A549 (cell line): ENCODE measurements at regions not wholly inside any gene's neighbourhood (a gene's known extent, or its start where the extent isn't known, plus 50 kb on each side); places are given as distances from the start of the nearest gene placed in this dataset.

Source experiments
- ATAC-seq, 2 experiments: fragments of 200-7000 bp in 1 of 2; fragments of >200 bp in 1 of 2; cut with Nextera tagmentation in 1 of 2; cut with Tn5 transposase in 1 of 2; 3 replicates each; pipeline versions ENCODE4 v1.8.0 to v1.9.1; 2018 to 2020; ENCODE audit warnings: mild to moderate bottlenecking in 1 of 2, moderate library complexity in 1 of 2
- CTCF ChIA-PET: fragments of 300-600 bp; sonication (Branson Sonifier 250); formaldehyde crosslinking; extraction: SDS; loops from one replicate; lab custom pipeline; 2021; ENCODE audit warnings: antibody characterized with exemption, inconsistent platforms; lab: Yijun Ruan, JAX
- POLR2A ChIA-PET: fragments of 350-600 bp; formaldehyde crosslinking; extraction: SDS; loops from one replicate; lab custom pipeline; 2021; ENCODE audit warnings: antibody characterized with exemption, inconsistent platforms; lab: Yijun Ruan, JAX
- DNase-seq, 2 experiments: peaks; one replicate each; pipeline versions ENCODE4 v3.0.0 to v3.0.0-alpha.2; 2011 to 2016; ENCODE audit warnings: low read depth in 1 of 2, low spot score in 1 of 2
- FAIRE-seq: peaks from 2 replicates; lab custom pipeline; 2011; peaks lifted over from hg19 to GRCh38; lab: Jason Lieb, UNC
- H3K27ac ChIP-seq, 2 experiments: fragments of >200 bp; sonication (Bioruptor Twin); formaldehyde crosslinking; 3 replicates each; pipeline ENCODE4 v1.5.1; 2016 to 2017
- H3K4me1 ChIP-seq: fragments of >200 bp; sonication (Bioruptor Twin); formaldehyde crosslinking; 3 replicates; pipeline ENCODE4 v1.6.1; 2016
- H3K4me2 ChIP-seq: fragments of >200 bp; sonication (Bioruptor Twin); formaldehyde crosslinking; 3 replicates; pipeline ENCODE4 v1.6.1; 2016
- H3K4me3 ChIP-seq: fragments of >200 bp; sonication (Bioruptor Twin); formaldehyde crosslinking; 3 replicates; pipeline ENCODE4 v1.5.1; 2016
- H3K9me3 ChIP-seq: fragments of >200 bp; sonication (Bioruptor Twin); formaldehyde crosslinking; 3 replicates; pipeline ENCODE4 v1.6.1; 2016
- ATOH8 ChIP-seq: fragments of 250-450 bp; sonication (Bioruptor Pico); IDR thresholded peaks from 2 replicates; pipeline ENCODE4 v1.5.0; 2020; ENCODE audit warnings: low read depth, mild to moderate bottlenecking, moderate library complexity
- BHLHE40 ChIP-seq: IDR thresholded peaks from 2 replicates; pipeline ENCODE4 v1.6.1; 2012; ENCODE audit warnings: low read depth, low read length, inconsistent platforms
- CBX2 ChIP-seq: fragments of 200-600 bp; sonication (generic); IDR thresholded peaks from 2 replicates; pipeline ENCODE4 v1.6.1; 2016; ENCODE audit warnings: low read depth, mild to moderate bottlenecking, borderline replicate concordance
- CEBPB ChIP-seq, 2 experiments: fragments of >200 bp in 1 of 2; sonication (Bioruptor Twin) in 1 of 2; formaldehyde crosslinking in 1 of 2; IDR thresholded peaks; 2 replicates each; pipeline ENCODE4 v1.6.1; 2012 to 2016
- CHD2 ChIP-seq: fragments of 150-350 bp; IDR thresholded peaks from 2 replicates; pipeline ENCODE4 v1.6.1; 2014; ENCODE audit warnings: low read length; ENCODE audit not compliant: partially characterized antibody
- CHD4 ChIP-seq: fragments of 200-600 bp; sonication (generic); IDR thresholded peaks from 2 replicates; pipeline ENCODE4 v1.6.1; 2016; ENCODE audit warnings: antibody characterized with exemption, mild to moderate bottlenecking, borderline replicate concordance
- EHMT2 ChIP-seq: fragments of 200-600 bp; sonication (generic); IDR thresholded peaks from 2 replicates; pipeline ENCODE4 v1.6.1; 2016; ENCODE audit warnings: antibody characterized with exemption, low read depth, mild to moderate bottlenecking, moderate library complexity
- EP300 ChIP-seq, 2 experiments: fragments of >200 bp; sonication (Bioruptor Twin); formaldehyde crosslinking; IDR thresholded peaks; 2 replicates in 1 of 2; 3 replicates in 1 of 2; pipeline ENCODE4 v1.6.1; 2016 to 2017
- FOSL2 ChIP-seq, 2 experiments: fragments of 450-650 bp in 1 of 2; fragments of >200 bp in 1 of 2; sonication (Bioruptor Twin) in 1 of 2; formaldehyde crosslinking; IDR thresholded peaks; 2 replicates each; pipeline versions ENCODE4 v1.5.0 to v1.6.1; 2016 to 2020; ENCODE audit warnings: mild to moderate bottlenecking in 1 of 2, moderate library complexity in 1 of 2
- FOXS1 ChIP-seq: fragments of 250-450 bp; sonication (Bioruptor Pico); IDR thresholded peaks from 2 replicates; pipeline ENCODE4 v1.5.0; 2020; ENCODE audit warnings: mild to moderate bottlenecking, moderate library complexity
- GATA3 ChIP-seq: IDR thresholded peaks from 2 replicates; pipeline ENCODE4 v1.6.1; 2012; ENCODE audit warnings: borderline replicate concordance
- HDAC2 ChIP-seq: fragments of 200-600 bp; sonication (generic); IDR thresholded peaks from 2 replicates; pipeline ENCODE4 v1.6.1; 2016
- HOXB13 ChIP-seq: fragments of 250-450 bp; sonication (Bioruptor Pico); IDR thresholded peaks from 2 replicates; pipeline ENCODE4 v1.5.0; 2020; ENCODE audit warnings: low read depth, mild to moderate bottlenecking, moderate library complexity
- JUNB ChIP-seq: fragments of >200 bp; sonication (Bioruptor Twin); formaldehyde crosslinking; IDR thresholded peaks from 2 replicates; pipeline ENCODE4 v1.6.1; 2016
- MAFK ChIP-seq: fragments of 450-650 bp; IDR thresholded peaks from 2 replicates; pipeline ENCODE4 v1.6.1; 2014; ENCODE audit not compliant: partially characterized antibody
- NPAS2 ChIP-seq: fragments of 250-450 bp; sonication (Bioruptor Pico); IDR thresholded peaks from 2 replicates; pipeline ENCODE4 v1.8.0; 2022; ENCODE audit warnings: mild to moderate bottlenecking, moderate library complexity, borderline replicate concordance
- PBX3 ChIP-seq: IDR thresholded peaks from 2 replicates; pipeline ENCODE4 v1.6.1; 2012
- RARB ChIP-seq: fragments of 250-450 bp; sonication (Bioruptor Pico); IDR thresholded peaks from 2 replicates; pipeline ENCODE4 v1.8.0; 2021; ENCODE audit warnings: mild to moderate bottlenecking, moderate library complexity
- RFX5 ChIP-seq: fragments of 450-650 bp; IDR thresholded peaks from 2 replicates; pipeline ENCODE4 v1.7.1; 2014; ENCODE audit warnings: antibody characterized with exemption, mild to moderate bottlenecking, moderate library complexity
- RNF2 ChIP-seq: fragments of 200-600 bp; sonication (generic); IDR thresholded peaks from 2 replicates; pipeline ENCODE4 v1.6.1; 2016; ENCODE audit warnings: low read depth, mild to moderate bottlenecking, antibody characterized with exemption, moderate library complexity, borderline replicate concordance
- SREBF2 ChIP-seq: fragments of 450-650 bp; IDR thresholded peaks from 2 replicates; pipeline ENCODE4 v1.6.1; 2014; ENCODE audit warnings: mild to moderate bottlenecking, moderate library complexity
- USF2 ChIP-seq: fragments of 450-650 bp; IDR thresholded peaks from 2 replicates; pipeline ENCODE4 v1.6.1; 2014; ENCODE audit warnings: antibody characterized with exemption
- ZNF302 ChIP-seq: fragments of 250-450 bp; sonication (Bioruptor Pico); IDR thresholded peaks from 2 replicates; pipeline ENCODE4 v1.9.0; 2021; ENCODE audit warnings: inconsistent platforms, mild to moderate bottlenecking, moderate library complexity
- WGBS: methylation state at CpG from one replicate; pipeline ENCODE4 v1.1.6; 2017; ENCODE audit errors: missing lambda C conversion rate; 5-methylcytosine and 5-hydroxymethylcytosine counted together
- TF ChIP-seq, protein P1 (sequence below): fragments of >200 bp; sonication (Bioruptor Twin); formaldehyde crosslinking; IDR thresholded peaks from 3 replicates; pipeline ENCODE4 v1.6.1; 2016
- TF ChIP-seq, protein P2 (sequence below): IDR thresholded peaks from 2 replicates; pipeline ENCODE4 v1.6.1; 2012; ENCODE audit warnings: low read depth, borderline replicate concordance

DNA sequence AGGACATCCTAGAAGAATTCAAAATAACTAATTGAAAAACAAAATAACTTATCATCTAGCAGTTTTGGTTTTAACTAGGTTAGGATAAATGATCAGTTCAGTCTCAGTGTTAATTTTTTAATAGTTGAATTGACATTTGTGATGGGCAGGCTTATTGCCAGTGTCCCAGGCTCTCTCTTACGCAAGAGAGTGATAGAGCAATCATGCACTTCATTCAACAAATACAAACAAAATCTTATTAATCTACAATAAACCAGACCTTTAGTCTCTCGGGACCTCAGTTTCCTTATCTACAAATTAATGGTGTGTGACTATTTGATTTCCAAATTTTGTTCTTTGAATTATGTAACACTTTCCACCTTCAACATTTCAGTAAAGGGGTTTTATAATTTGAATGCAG is 385.9 kb upstream of the JAG1 start:
- DNase-seq (no peak), ATAC-seq (no peak), FAIRE-seq (peak; percentile 63)
- Histone ChIP-seq H3K9me3 (no peaks in the 10 kb centered on the region), H3K4me2 (no peak overlapping the region), H3K4me1 (no peaks in the 10 kb centered on the region), H3K27ac (no peak overlapping the region), H3K4me3 (no peak overlapping the region)
- ChIA-PET CTCF (interaction anchor here (0.6 kb wide), 2 partner anchors 48 to 372 kb away, joined by 3 read pairs; no protein-coding TSS in a partner anchor), POLR2A (no interaction called here)
- 89% methylated on average over 2 of the region's 2 CpGs for WGBS
- TF ChIP-seq FOXS1 (CRISPR knock-in tag) (no peak), CEBPB (IDR thresholded peaks at IDR 0.05) (peak; percentile 23 to 62; a peak in 3 of 4 replicates)

GRCh38 chr20:11060423-11061185 is 386.8 kb upstream of the JAG1 start:
- CTCF ChIA-PET, result interaction anchor here (0.6 to 1.3 kb wide), 2 partner anchors 47 to 145 kb away, joined by 3 read pairs; no protein-coding TSS in a partner anchor

DNA sequence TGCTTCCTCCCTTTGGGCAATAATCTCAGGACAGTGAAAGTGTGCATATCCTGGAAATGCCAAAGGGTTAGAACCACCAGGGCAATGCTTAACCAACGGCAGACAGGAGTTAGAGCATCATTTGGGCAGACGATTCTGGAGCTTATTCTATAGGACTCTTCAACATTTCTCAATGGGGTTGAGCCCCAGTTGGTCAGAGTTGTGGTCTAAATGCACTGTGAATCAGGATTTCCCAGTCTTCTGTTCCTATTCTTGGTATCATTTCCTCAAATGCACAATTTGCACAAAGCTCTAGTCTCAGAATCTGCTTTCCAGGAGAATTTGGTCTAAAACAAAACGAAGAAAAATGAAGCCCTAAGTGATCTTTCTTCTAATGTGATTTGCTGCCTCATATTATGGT is 389.6 kb upstream of the JAG1 start:
- POLR2A ChIA-PET, result no interaction called here
- 76% methylated on average over 3 of the region's 3 CpGs for WGBS
- DNase-seq (no peak), FAIRE-seq (peak; percentile 7), ATAC-seq (no peak)
- no peak overlapping the region for H3K4me2 ChIP-seq
- H3K27ac ChIP-seq, result no peak overlapping the region
- no peak overlapping the region for H3K4me3 ChIP-seq
- no peaks in the 10 kb centered on the region for H3K4me1 ChIP-seq
- CTCF ChIA-PET, result no interaction called here
- H3K9me3 ChIP-seq, result no peaks in the 10 kb centered on the region
- TF ChIP-seq EHMT2 (no peak), BHLHE40 (no peak), RFX5 (no peak), FOSL2 (IDR thresholded peaks at IDR 0.05) (no peak), FOSL2 (CRISPR knock-in tag; IDR thresholded peaks at IDR 0.05) (no peak), HDAC2 (no peak), ZNF302 (CRISPR knock-in tag) (no peak), HOXB13 (no peak), EP300 (IDR thresholded peaks at IDR 0.05) (no peak), NPAS2 (CRISPR knock-in tag) (no peak), SREBF2 (no peak), MAFK (no peak)
- TF ChIP-seq, protein P1, sequence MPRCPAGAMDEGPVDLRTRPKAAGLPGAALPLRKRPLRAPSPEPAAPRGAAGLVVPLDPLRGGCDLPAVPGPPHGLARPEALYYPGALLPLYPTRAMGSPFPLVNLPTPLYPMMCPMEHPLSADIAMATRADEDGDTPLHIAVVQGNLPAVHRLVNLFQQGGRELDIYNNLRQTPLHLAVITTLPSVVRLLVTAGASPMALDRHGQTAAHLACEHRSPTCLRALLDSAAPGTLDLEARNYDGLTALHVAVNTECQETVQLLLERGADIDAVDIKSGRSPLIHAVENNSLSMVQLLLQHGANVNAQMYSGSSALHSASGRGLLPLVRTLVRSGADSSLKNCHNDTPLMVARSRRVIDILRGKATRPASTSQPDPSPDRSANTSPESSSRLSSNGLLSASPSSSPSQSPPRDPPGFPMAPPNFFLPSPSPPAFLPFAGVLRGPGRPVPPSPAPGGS, result no peak

More at GRCh38 chr20:11060423-11061185, 386.8 kb upstream of the JAG1 start:
- no peak for DNase-seq
- no peak for FAIRE-seq
- no peak overlapping the region for H3K4me3 ChIP-seq
- ATAC-seq, result no peak
- H3K4me2 ChIP-seq, result no peak overlapping the region
- POLR2A ChIA-PET, result no interaction called here
- TF ChIP-seq USF2, result no peak
- TF ChIP-seq ATOH8 (CRISPR knock-in tag), result no peak
- no peak for TF ChIP-seq EHMT2
- TF ChIP-seq JUNB, result no peak
- no peak for TF ChIP-seq PBX3
- TF ChIP-seq, protein P2, sequence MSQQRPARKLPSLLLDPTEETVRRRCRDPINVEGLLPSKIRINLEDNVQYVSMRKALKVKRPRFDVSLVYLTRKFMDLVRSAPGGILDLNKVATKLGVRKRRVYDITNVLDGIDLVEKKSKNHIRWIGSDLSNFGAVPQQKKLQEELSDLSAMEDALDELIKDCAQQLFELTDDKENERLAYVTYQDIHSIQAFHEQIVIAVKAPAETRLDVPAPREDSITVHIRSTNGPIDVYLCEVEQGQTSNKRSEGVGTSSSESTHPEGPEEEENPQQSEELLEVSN, result no peak
- no peak for TF ChIP-seq RARB (CRISPR knock-in tag)
- TF ChIP-seq BHLHE40, result no peak
- TF ChIP-seq CHD4, result no peak
- TF ChIP-seq HOXB13, result no peak
- no peak for TF ChIP-seq RNF2
- no peak for TF ChIP-seq CBX2
- TF ChIP-seq CHD2, result no peak
- no peak for TF ChIP-seq RFX5
- TF ChIP-seq GATA3, result no peak
- WGBS, result 88% methylated on average over 9 of the region's 9 CpGs
- H3K4me1 ChIP-seq, result no peaks in the 10 kb centered on the region
- H3K9me3 ChIP-seq, result no peaks in the 10 kb centered on the region
- H3K27ac ChIP-seq, result no peak overlapping the region
